SK-N-MC (cell line): ENCODE measurements at regions not wholly inside any gene's neighbourhood (a gene's known extent, or its start where the extent isn't known, plus 50 kb on each side); places are given as distances from the start of the nearest gene placed in this dataset.

ENCODE experiments used
- EZH2 ChIP-seq: fragments of 200-600 bp; sonication (generic); IDR thresholded peaks from one replicate; pipeline ENCODE4 v1.6.1; 2017; ENCODE audit warnings: antibody characterized with exemption
- FOXP2 ChIP-seq: optimal IDR thresholded peaks from 2 replicates; pipeline ENCODE3; 2011; ENCODE audit warnings: mild to moderate bottlenecking, moderate library complexity; ENCODE audit not compliant: insufficient read depth; ENCODE audit errors: extremely low read length, control extremely low read depth
- POLR2AphosphoS5 ChIP-seq: IDR thresholded peaks from 2 replicates; pipeline ENCODE4 v1.6.1; 2012; ENCODE audit warnings: mild to moderate bottlenecking, low read depth, low read length, borderline replicate concordance

DNA sequence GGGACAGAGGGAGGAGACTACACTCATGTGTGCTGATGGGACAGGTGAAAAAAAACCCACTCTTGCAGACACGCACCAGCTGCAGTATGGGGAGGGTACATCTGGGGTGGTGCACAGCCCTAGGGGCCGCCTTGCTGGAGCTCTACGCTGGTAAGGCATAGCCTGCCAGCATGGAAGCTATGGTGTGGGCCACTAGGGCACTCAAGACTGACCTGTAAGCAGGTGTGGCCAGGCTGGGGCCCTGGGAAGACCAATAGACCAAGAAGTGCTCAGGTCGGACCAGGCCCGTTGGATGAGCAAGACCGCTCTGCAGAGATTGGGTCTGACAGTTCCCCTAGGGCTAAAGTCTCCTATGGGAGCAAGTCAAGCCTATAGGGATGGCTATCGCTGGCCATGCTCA lies 314.8 kb downstream of the FAM47A start:
- no peak for TF ChIP-seq POLR2AphosphoS5
- TF ChIP-seq EZH2, result no peak
- TF ChIP-seq FOXP2, result no peak
